OCI-LY3 (cell line): ENCODE measurements at regions not wholly inside any gene's neighbourhood (a gene's known extent, or its start where the extent isn't known, plus 50 kb on each side); places are given as distances from the start of the nearest gene placed in this dataset.

Experiments used
- H2AFZ ChIP-seq: fragments of 200-600, 300-600 bp; shearing (Covaris generic); 2 replicates; pipeline ENCODE4 v1.6.0; 2014; ENCODE audit warnings: antibody characterized with exemption, low read depth, low read length
- H3K27ac ChIP-seq: fragments of 200-600, 300-600 bp; sonication (generic); 2 replicates; pipeline ENCODE4 v1.5.1; 2014; ENCODE audit warnings: mild to moderate bottlenecking, low read length, moderate library complexity, mixed read lengths
- H3K27me3 ChIP-seq: fragments of 200-600, 300-600 bp; sonication (generic); 2 replicates; pipeline ENCODE4 v1.6.1; 2014; ENCODE audit warnings: low read depth, low read length, mixed read lengths
- H3K36me3 ChIP-seq: fragments of 200-600, 300-600 bp; sonication (generic); replicated peaks from 2 replicates; pipeline ENCODE3; 2014; ENCODE audit warnings: low read depth, low read length, mixed read lengths
- H3K4me1 ChIP-seq: fragments of 300-600, 200-600 bp; sonication (generic); 2 replicates; pipeline ENCODE4 v1.6.1; 2014; ENCODE audit warnings: low read length, mixed read lengths
- H3K4me2 ChIP-seq: fragments of 200-600, 300-600 bp; sonication (generic); 2 replicates; pipeline ENCODE4 v1.6.1; 2014; ENCODE audit warnings: low read length, mixed read lengths
- H3K4me3 ChIP-seq: fragments of 300-600, 200-600 bp; sonication (generic); 2 replicates; pipeline ENCODE4 v1.5.1; 2014; ENCODE audit warnings: antibody characterized with exemption, mild to moderate bottlenecking, low read length, moderate library complexity
- H3K79me2 ChIP-seq: fragments of 300-600, 200-600 bp; shearing (Covaris generic); 2 replicates; pipeline ENCODE4 v1.6.1; 2014; ENCODE audit warnings: mild to moderate bottlenecking, low read length, mixed read lengths
- H3K9ac ChIP-seq: fragments of 300-600, 200-600 bp; shearing (Covaris generic); 2 replicates; pipeline ENCODE4 v1.6.0; 2014; ENCODE audit warnings: mild to moderate bottlenecking, low read length, moderate library complexity
- H3K9me3 ChIP-seq: fragments of 200-600, 300-600 bp; shearing (Covaris generic); 2 replicates; pipeline ENCODE4 v1.6.1; 2014; ENCODE audit warnings: low read length, mixed read lengths; ENCODE audit not compliant: insufficient read depth
- H4K20me1 ChIP-seq: fragments of 200-600, 300-600 bp; sonication (generic); 2 replicates; pipeline ENCODE4 v1.6.1; 2016; ENCODE audit warnings: low read length, mixed read lengths; ENCODE audit not compliant: insufficient read depth
- CTCF ChIP-seq: fragments of 200-600, 300-600 bp; sonication (generic); IDR thresholded peaks from 2 replicates; pipeline ENCODE4 v1.5.1; 2014; ENCODE audit warnings: antibody characterized with exemption, low read length, low read depth
- EZH2phosphoT487 ChIP-seq: fragments of 200-600 bp; shearing (Covaris generic); IDR thresholded peaks from 2 replicates; pipeline ENCODE4 v1.6.1; 2018; ENCODE audit warnings: antibody characterized with exemption, mixed run types, low read depth

DNA sequence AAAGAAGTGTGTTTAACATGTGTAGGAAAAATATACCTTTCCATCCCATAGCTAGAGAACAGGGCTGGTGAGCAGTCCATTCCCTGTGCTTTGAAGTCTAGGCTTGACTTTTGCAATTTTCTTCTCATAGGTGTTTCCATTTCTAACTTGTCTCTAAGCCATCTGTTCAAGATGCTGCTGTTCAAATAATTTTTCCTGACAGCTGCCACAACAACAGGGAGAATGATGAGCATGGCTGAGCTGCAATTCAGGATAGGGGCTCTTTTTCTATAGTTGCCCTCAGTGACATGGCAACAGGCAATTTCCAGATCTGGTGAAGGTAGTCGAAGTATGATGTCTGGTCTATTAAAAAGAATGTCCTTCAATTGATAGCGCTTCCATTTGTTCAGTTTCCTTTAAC lies 103.0 kb upstream of the HS3ST5 start:
- H4K20me1 ChIP-seq: no peaks in the 10 kb centered on the region
- no peak overlapping the region for H3K9ac ChIP-seq
- H3K27me3 ChIP-seq: no peaks in the 10 kb centered on the region
- no peaks in the 10 kb centered on the region for H3K9me3 ChIP-seq
- H3K4me1 ChIP-seq: no peaks in the 10 kb centered on the region
- no peak overlapping the region for H3K4me2 ChIP-seq
- H2AFZ ChIP-seq: no peak overlapping the region
- H3K27ac ChIP-seq: no peak overlapping the region
- H3K36me3 ChIP-seq: no peaks in the 10 kb centered on the region
- no peak overlapping the region for H3K4me3 ChIP-seq
- TF ChIP-seq CTCF (no peak), EZH2phosphoT487 (no peak)
- no peaks in the 10 kb centered on the region for H3K79me2 ChIP-seq

GRCh38 chr6:114439411-114439810 lies 96.6 kb upstream of the HS3ST5 start:
- Histone ChIP-seq H3K4me1 (peaks cover 22% of the 10 kb centered on the region), H3K27ac (no peak overlapping the region), H3K79me2 (no peaks in the 10 kb centered on the region), H3K9ac (no peak overlapping the region), H3K4me3 (no peak overlapping the region), H3K4me2 (peak overlapping the region; percentile 81), H3K27me3 (no peaks in the 10 kb centered on the region), H2AFZ (no peak overlapping the region), H3K36me3 (no peaks in the 10 kb centered on the region), H4K20me1 (no peaks in the 10 kb centered on the region), H3K9me3 (no peaks in the 10 kb centered on the region)
- TF ChIP-seq CTCF: no peak
- no peak for TF ChIP-seq EZH2phosphoT487

DNA sequence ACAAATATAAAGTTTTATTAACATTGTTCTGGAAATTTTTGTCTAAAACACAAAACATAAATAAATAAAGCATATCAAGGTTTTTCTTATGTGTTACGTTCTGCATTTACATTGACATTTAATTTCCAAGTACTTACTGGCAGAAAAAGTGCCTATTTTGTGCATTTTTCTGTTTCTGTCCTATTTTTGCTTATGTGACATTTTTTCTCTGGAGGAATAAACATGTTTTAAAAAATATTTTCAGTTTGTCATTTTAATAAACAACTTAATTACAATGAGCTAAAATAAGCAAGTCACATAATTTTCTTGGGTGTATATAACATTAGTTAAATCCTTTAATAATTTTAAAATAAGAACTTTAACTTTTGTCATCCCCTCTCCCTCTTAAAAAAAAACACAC lies 94.4 kb upstream of the HS3ST5 start:
- no peaks in the 10 kb centered on the region for H3K79me2 ChIP-seq
- no peak overlapping the region for H3K4me3 ChIP-seq
- H3K27ac ChIP-seq: no peak overlapping the region
- H3K4me2 ChIP-seq: no peak overlapping the region
- H3K9me3 ChIP-seq: no peaks in the 10 kb centered on the region
- H4K20me1 ChIP-seq: no peaks in the 10 kb centered on the region
- no peaks in the 10 kb centered on the region for H3K27me3 ChIP-seq
- H3K9ac ChIP-seq: no peak overlapping the region
- H2AFZ ChIP-seq: no peak overlapping the region
- TF ChIP-seq EZH2phosphoT487 (no peak), CTCF (no peak)
- peaks cover 22% of the 10 kb centered on the region for H3K4me1 ChIP-seq
- no peaks in the 10 kb centered on the region for H3K36me3 ChIP-seq

DNA sequence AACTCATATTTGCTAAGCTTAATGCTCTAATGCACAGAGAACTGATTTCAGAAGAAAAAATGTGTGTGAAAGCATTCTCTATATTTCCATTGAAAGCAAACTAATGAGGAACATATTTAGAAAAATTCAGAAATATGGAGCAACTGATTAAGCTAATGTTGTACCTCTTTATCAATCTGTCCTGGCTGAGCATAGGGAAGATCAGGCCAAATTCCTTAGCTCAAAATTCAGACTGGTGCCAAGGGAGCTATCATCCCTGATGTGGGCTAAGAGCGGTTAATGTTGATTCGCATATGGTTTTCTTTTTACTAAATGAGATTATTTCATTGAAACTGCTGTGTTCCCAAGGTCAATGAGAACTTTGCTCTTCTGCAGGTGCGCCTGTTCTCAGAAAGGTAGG lies 93.9 kb upstream of the HS3ST5 start:
- no peaks in the 10 kb centered on the region for H3K27me3 ChIP-seq
- peaks cover 22% of the 10 kb centered on the region for H3K4me1 ChIP-seq
- H3K4me2 ChIP-seq: no peak overlapping the region
- H2AFZ ChIP-seq: no peak overlapping the region
- no peaks in the 10 kb centered on the region for H3K9me3 ChIP-seq
- no peak for TF ChIP-seq CTCF
- no peak for TF ChIP-seq EZH2phosphoT487
- H3K27ac ChIP-seq: no peak overlapping the region
- no peak overlapping the region for H3K9ac ChIP-seq
- H3K4me3 ChIP-seq: no peak overlapping the region
- H3K36me3 ChIP-seq: no peaks in the 10 kb centered on the region
- no peaks in the 10 kb centered on the region for H3K79me2 ChIP-seq
- H4K20me1 ChIP-seq: no peaks in the 10 kb centered on the region
